HCT116 (cell line): ENCODE measurements at regions not wholly inside any gene's neighbourhood (a gene's known extent, or its start where the extent isn't known, plus 50 kb on each side); places are given as distances from the start of the nearest gene placed in this dataset.

ENCODE experiments used
- ATAC-seq: fragments of 200-7000 bp; cut with Tn5 transposase; 2 replicates; pipeline ENCODE4 v1.9.1; 2020; ENCODE audit warnings: mild to moderate bottlenecking, moderate library complexity
- BruUV-seq: library from RNA; stranded (reverse); fragments of 400-500 nt; replicated peaks from 2 replicates; lab custom pipeline; 2021; lab: Mats Ljungman, UMichigan
- CTCF ChIA-PET: fragments of 300-600 bp; sonication (Branson Sonifier 250); formaldehyde crosslinking; loops from one replicate; lab custom pipeline; 2021; ENCODE audit warnings: antibody characterized with exemption; lab: Charles Lee
- POLR2A ChIA-PET: fragments of 300-600, 350-600 bp; sonication (Branson Sonifier 250); formaldehyde crosslinking; loops from one replicate; lab custom pipeline; 2021; ENCODE audit warnings: antibody characterized with exemption; lab: Charles Lee
- RAD21 ChIA-PET, 2 experiments: fragments of 300-600 bp; sonication (Branson Sonifier 250); formaldehyde crosslinking; loops; one replicate each; lab custom pipeline; 2023; ENCODE audit warnings: low total read pairs in 2 of 2; ENCODE audit not compliant: uncharacterized antibody in 2 of 2, unreplicated experiment in 2 of 2, low non-redundant PET in 1 of 2; lab: Charles Lee
- DNase-seq: peaks from one replicate; pipeline ENCODE4 v3.0.0-alpha.2; 2010; ENCODE audit warnings: low read depth, low spot score
- H2AFZ ChIP-seq: fragments of 200-600 bp; shearing (Covaris generic), sonication (generic); 2 replicates; pipeline ENCODE4 v1.6.1; 2017; ENCODE audit warnings: low read depth, mixed run types, mixed read lengths, antibody characterized with exemption, low read length; ENCODE audit not compliant: poor library complexity, severe bottlenecking
- H3K27ac ChIP-seq: 2 replicates; pipeline ENCODE4 v1.5.1; 2012; ENCODE audit warnings: low read depth, low read length
- H3K27me3 ChIP-seq: fragments of 200-600 bp; sonication (generic); 2 replicates; pipeline ENCODE4 v1.6.1; 2016; ENCODE audit warnings: mixed run types, low read length, mixed read lengths; ENCODE audit not compliant: insufficient read depth
- H3K36me3 ChIP-seq, 2 experiments: fragments of 200-500 bp in 1 of 2; fragments of 200-600 bp in 1 of 2; sonication (Bioruptor generic) in 1 of 2; sonication (generic) in 1 of 2; 2 replicates each; pipeline versions ENCODE4 v1.5.1 to v1.6.1; 2014 to 2016; ENCODE audit warnings: low read length in 2 of 2, inconsistent platforms in 1 of 2, mixed read lengths in 1 of 2, mixed run types in 1 of 2; ENCODE audit not compliant: insufficient read depth in 2 of 2, control insufficient read depth in 1 of 2
- H3K4me1 ChIP-seq, 2 experiments: fragments of 200-600 bp in 1 of 2; sonication (generic) in 1 of 2; 2 replicates each; pipeline versions ENCODE4 v1.5.1 to v1.6.1; 2012 to 2017; ENCODE audit warnings: low read length in 2 of 2, inconsistent platforms in 1 of 2, mild to moderate bottlenecking in 1 of 2, mixed read lengths in 1 of 2, mixed run types in 1 of 2, moderate library complexity in 1 of 2; ENCODE audit not compliant: insufficient read depth in 2 of 2, control insufficient read depth in 1 of 2
- H3K4me2 ChIP-seq: fragments of 200-600 bp; sonication (generic); 2 replicates; pipeline ENCODE4 v1.6.1; 2017; ENCODE audit warnings: mixed run types, low read length, mixed read lengths
- H3K4me3 ChIP-seq, 2 experiments: fragments of 200-600 bp in 1 of 2; sonication (generic) in 1 of 2; replicated peaks in 1 of 2; 2 replicates each; pipeline ENCODE4 v1.5.1; 2011 to 2016; ENCODE audit warnings: low read length in 2 of 2, control low read depth in 1 of 2, low read depth in 1 of 2, mild to moderate bottlenecking in 1 of 2, mixed read lengths in 1 of 2, mixed run types in 1 of 2
- H3K79me2 ChIP-seq: fragments of 200-600 bp; sonication (generic); 2 replicates; pipeline ENCODE4 v1.6.1; 2017; ENCODE audit warnings: mild to moderate bottlenecking, mixed run types, low read length, moderate library complexity, mixed read lengths; ENCODE audit not compliant: insufficient read depth
- H3K9ac ChIP-seq: fragments of 200-600 bp; sonication (generic); 2 replicates; pipeline ENCODE4 v1.6.1; 2016; ENCODE audit warnings: low read length, mixed read lengths
- H3K9me2 ChIP-seq: fragments of 200-600 bp; sonication (generic), shearing (Covaris generic); 2 replicates; pipeline ENCODE4 v1.6.1; 2017; ENCODE audit warnings: mixed run types, mild to moderate bottlenecking, moderate library complexity; ENCODE audit not compliant: insufficient read depth
- H3K9me3 ChIP-seq, 2 experiments: fragments of 200-500 bp in 1 of 2; fragments of 200-600 bp in 1 of 2; sonication (Bioruptor generic) in 1 of 2; sonication (generic) in 1 of 2; 2 replicates each; pipeline ENCODE4 v1.6.1; 2014 to 2017; ENCODE audit warnings: low read length in 2 of 2, mixed read lengths in 2 of 2, inconsistent platforms in 1 of 2, low read depth in 1 of 2, mild to moderate bottlenecking in 1 of 2, mixed run types in 1 of 2, moderate library complexity in 1 of 2; ENCODE audit not compliant: control insufficient read depth in 1 of 2, insufficient read depth in 1 of 2
- H4K20me1 ChIP-seq: fragments of 200-600 bp; sonication (generic), shearing (Covaris generic); 2 replicates; pipeline ENCODE4 v1.6.1; 2017; ENCODE audit warnings: mixed run types, mild to moderate bottlenecking, moderate library complexity; ENCODE audit not compliant: insufficient read depth
- CBX3 ChIP-seq: IDR thresholded peaks from 2 replicates; pipeline ENCODE4 v1.6.1; 2012; ENCODE audit warnings: low read depth
- EGR1 ChIP-seq: IDR thresholded peaks from 2 replicates; pipeline ENCODE4 v1.6.1; 2012; ENCODE audit warnings: low read depth
- EZH2phosphoT487 ChIP-seq: fragments of 200-600 bp; IDR thresholded peaks from 2 replicates; pipeline ENCODE4 v1.6.1; 2018; ENCODE audit warnings: antibody characterized with exemption, borderline replicate concordance
- JUND ChIP-seq: IDR thresholded peaks from 2 replicates; pipeline ENCODE4 v1.6.1; 2012
- POLR2A ChIP-seq: IDR thresholded peaks from 2 replicates; pipeline ENCODE4 v1.7.0; 2011; ENCODE audit warnings: borderline replicate concordance; ENCODE audit not compliant: insufficient read depth, insufficient read length; ENCODE audit errors: extremely low read depth
- POLR2AphosphoS5 ChIP-seq: IDR thresholded peaks from 2 replicates; pipeline ENCODE4 v1.6.1; 2011; ENCODE audit warnings: mild to moderate bottlenecking, low read depth, low read length, moderate library complexity
- SP1 ChIP-seq: IDR thresholded peaks from 2 replicates; pipeline ENCODE4 v1.6.1; 2012; ENCODE audit warnings: low read depth
- YY1 ChIP-seq: IDR thresholded peaks from 2 replicates; pipeline ENCODE4 v1.6.1; 2011; ENCODE audit warnings: low read length, low read depth, moderate library complexity, mild to moderate bottlenecking; ENCODE audit not compliant: insufficient replicate concordance; ENCODE audit errors: extremely low read depth
- ZNF274 ChIP-seq: fragments of 200-500 bp; sonication (Bioruptor generic); IDR thresholded peaks from 2 replicates; pipeline ENCODE4 v1.6.1; 2014; ENCODE audit warnings: mild to moderate bottlenecking, low read depth, low read length, inconsistent platforms
- intact Hi-C: fragments of 100-400 bp; cut with micrococcal nuclease; formaldehyde crosslinking; loops from 2 replicates; pipeline ENCODE4 v1.10.0; 2022
- TF ChIP-seq, protein P1 (sequence below): IDR thresholded peaks from 2 replicates; pipeline ENCODE4 v1.6.1; 2012; ENCODE audit warnings: low read depth

DNA sequence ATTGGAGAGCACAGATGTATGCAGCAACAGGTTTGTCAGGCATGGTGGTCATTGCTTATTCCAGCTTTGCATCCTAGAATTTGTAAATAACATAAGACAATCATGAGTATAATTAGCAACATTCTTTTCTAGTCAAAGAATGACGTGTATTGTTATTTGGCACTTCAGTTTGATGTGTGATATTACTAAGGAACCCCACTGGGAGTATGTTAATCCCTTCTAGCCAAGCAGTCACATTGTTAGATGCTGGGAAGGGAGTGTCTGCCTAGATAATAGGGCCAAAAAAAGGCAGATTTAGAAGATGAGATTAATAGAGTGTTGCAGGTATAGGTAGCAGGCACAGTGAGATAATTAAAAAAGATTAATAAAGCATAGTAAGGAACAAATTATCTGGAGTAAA is 159.2 kb upstream of the WDFY3 start:
- H3K4me3 ChIP-seq, result no peak overlapping the region
- no peak overlapping the region for H3K4me2 ChIP-seq
- H3K9me2 ChIP-seq, result no peaks in the 10 kb centered on the region
- TF ChIP-seq EGR1, result no peak
- TF ChIP-seq YY1, result no peak
- TF ChIP-seq JUND, result no peak
- no peak for TF ChIP-seq SP1
- TF ChIP-seq, protein P1, sequence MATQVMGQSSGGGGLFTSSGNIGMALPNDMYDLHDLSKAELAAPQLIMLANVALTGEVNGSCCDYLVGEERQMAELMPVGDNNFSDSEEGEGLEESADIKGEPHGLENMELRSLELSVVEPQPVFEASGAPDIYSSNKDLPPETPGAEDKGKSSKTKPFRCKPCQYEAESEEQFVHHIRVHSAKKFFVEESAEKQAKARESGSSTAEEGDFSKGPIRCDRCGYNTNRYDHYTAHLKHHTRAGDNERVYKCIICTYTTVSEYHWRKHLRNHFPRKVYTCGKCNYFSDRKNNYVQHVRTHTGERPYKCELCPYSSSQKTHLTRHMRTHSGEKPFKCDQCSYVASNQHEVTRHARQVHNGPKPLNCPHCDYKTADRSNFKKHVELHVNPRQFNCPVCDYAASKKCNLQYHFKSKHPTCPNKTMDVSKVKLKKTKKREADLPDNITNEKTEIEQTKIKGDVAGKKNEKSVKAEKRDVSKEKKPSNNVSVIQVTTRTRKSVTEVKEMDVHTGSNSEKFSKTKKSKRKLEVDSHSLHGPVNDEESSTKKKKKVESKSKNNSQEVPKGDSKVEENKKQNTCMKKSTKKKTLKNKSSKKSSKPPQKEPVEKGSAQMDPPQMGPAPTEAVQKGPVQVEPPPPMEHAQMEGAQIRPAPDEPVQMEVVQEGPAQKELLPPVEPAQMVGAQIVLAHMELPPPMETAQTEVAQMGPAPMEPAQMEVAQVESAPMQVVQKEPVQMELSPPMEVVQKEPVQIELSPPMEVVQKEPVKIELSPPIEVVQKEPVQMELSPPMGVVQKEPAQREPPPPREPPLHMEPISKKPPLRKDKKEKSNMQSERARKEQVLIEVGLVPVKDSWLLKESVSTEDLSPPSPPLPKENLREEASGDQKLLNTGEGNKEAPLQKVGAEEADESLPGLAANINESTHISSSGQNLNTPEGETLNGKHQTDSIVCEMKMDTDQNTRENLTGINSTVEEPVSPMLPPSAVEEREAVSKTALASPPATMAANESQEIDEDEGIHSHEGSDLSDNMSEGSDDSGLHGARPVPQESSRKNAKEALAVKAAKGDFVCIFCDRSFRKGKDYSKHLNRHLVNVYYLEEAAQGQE, result no peak
- TF ChIP-seq POLR2AphosphoS5, result no peak
- TF ChIP-seq POLR2A, result no peak
- TF ChIP-seq EZH2phosphoT487, result no peak
- TF ChIP-seq CBX3, result no peak
- no peak for TF ChIP-seq ZNF274
- H3K36me3 ChIP-seq, result no peaks in the 10 kb centered on the region
- ATAC-seq (no peak), DNase-seq (no peak)
- intact Hi-C loops, result no loop called here
- ChIA-PET RAD21 (no interaction called here), CTCF (no interaction called here), POLR2A (no interaction called here)
- H3K27me3 ChIP-seq, result no peaks in the 10 kb centered on the region
- no TSS peak for BruUV-seq
- H3K27ac ChIP-seq, result no peak overlapping the region
- no peaks in the 10 kb centered on the region for H4K20me1 ChIP-seq
- peaks cover 0 to 7% of the 10 kb centered on the region in 2 experiments; a peak in 3 of 4 replicates for H3K4me1 ChIP-seq
- no peak overlapping the region for H2AFZ ChIP-seq
- H3K9ac ChIP-seq, result no peak overlapping the region
- H3K79me2 ChIP-seq, result no peaks in the 10 kb centered on the region
- no peaks in the 10 kb centered on the region for H3K9me3 ChIP-seq
